IMR-90 (cell line): ENCODE measurements at regions not wholly inside any gene's neighbourhood (a gene's known extent, or its start where the extent isn't known, plus 50 kb on each side); places are given as distances from the start of the nearest gene placed in this dataset.

Source experiments
- ATAC-seq: fragments of 200-7000 bp; cut with Tn5 transposase; 2 replicates; pipeline ENCODE4 v1.9.1; 2020; ENCODE audit warnings: low read depth, mild to moderate bottlenecking, moderate library complexity
- BruUV-seq: library from RNA; stranded (reverse); fragments of 400-500 nt; replicated peaks from 2 replicates; lab custom pipeline; 2021; lab: Mats Ljungman, UMichigan
- CTCF ChIA-PET: fragments of 300-600 bp; formaldehyde crosslinking; extraction: SDS; loops from one replicate; lab custom pipeline; 2021; ENCODE audit warnings: antibody characterized with exemption; lab: Yijun Ruan, JAX
- POLR2A ChIA-PET: fragments of 300-600 bp; sonication (Branson Sonifier 250); formaldehyde crosslinking; loops from one replicate; lab custom pipeline; 2022; ENCODE audit warnings: antibody characterized with exemption; ENCODE audit not compliant: unreplicated experiment; lab: Charles Lee
- DNase-seq: peaks from one replicate; pipeline ENCODE4 v3.0.0; 2013
- H2AFZ ChIP-seq: replicated peaks from 2 replicates; pipeline ENCODE3; 2013; ENCODE audit warnings: low read length, mild to moderate bottlenecking; ENCODE audit not compliant: poor library complexity
- H2AK5ac ChIP-seq: 2 replicates; pipeline ENCODE4 v1.6.1; 2013; ENCODE audit warnings: low read depth, low read length, inconsistent platforms
- H2AK9ac ChIP-seq: replicated peaks from 2 replicates; pipeline ENCODE3; 2013; ENCODE audit warnings: mild to moderate bottlenecking, low read depth, low read length, moderate library complexity; ENCODE audit not compliant: poor library complexity
- H2BK120ac ChIP-seq: 2 replicates; pipeline ENCODE4 v1.6.1; 2013; ENCODE audit warnings: low read depth, low read length, inconsistent platforms
- H2BK15ac ChIP-seq: 3 replicates; pipeline ENCODE4 v1.6.1; 2013; ENCODE audit warnings: low read depth, low read length, inconsistent platforms
- H2BK20ac ChIP-seq: 2 replicates; pipeline ENCODE4 v1.6.1; 2013; ENCODE audit warnings: low read depth, mild to moderate bottlenecking, inconsistent platforms, low read length, moderate library complexity
- H2BK5ac ChIP-seq: 2 replicates; pipeline ENCODE4 v1.6.1; 2013; ENCODE audit warnings: mild to moderate bottlenecking, low read depth, low read length, inconsistent platforms; ENCODE audit not compliant: poor library complexity, severe bottlenecking
- H3K14ac ChIP-seq: replicated peaks from 2 replicates; pipeline ENCODE4 v1.6.1; 2013; ENCODE audit warnings: low read depth, low read length, inconsistent platforms
- H3K18ac ChIP-seq: 2 replicates; pipeline ENCODE4 v1.6.1; 2013; ENCODE audit warnings: low read depth, low read length, control low read depth
- H3K23ac ChIP-seq: 2 replicates; pipeline ENCODE4 v1.6.1; 2013; ENCODE audit warnings: low read depth, low read length, inconsistent platforms
- H3K27ac ChIP-seq: 2 replicates; pipeline ENCODE4 v1.5.1; 2013; ENCODE audit warnings: mild to moderate bottlenecking, control low read depth, low read length; ENCODE audit not compliant: insufficient read depth
- H3K27me3 ChIP-seq: 2 replicates; pipeline ENCODE4 v1.6.1; 2013; ENCODE audit warnings: low read length; ENCODE audit not compliant: control insufficient read depth, insufficient read depth
- H3K36me3 ChIP-seq: 2 replicates; pipeline ENCODE4 v1.6.1; 2013; ENCODE audit warnings: low read length, mixed read lengths; ENCODE audit not compliant: control insufficient read depth, insufficient read depth
- H3K4ac ChIP-seq: 2 replicates; pipeline ENCODE4 v1.6.1; 2013; ENCODE audit warnings: low read depth, low read length, inconsistent platforms
- H3K4me1 ChIP-seq: 2 replicates; pipeline ENCODE4 v1.6.1; 2013; ENCODE audit warnings: low read length, mixed read lengths; ENCODE audit not compliant: control insufficient read depth, insufficient read depth
- H3K4me2 ChIP-seq: 2 replicates; pipeline ENCODE4 v1.6.1; 2013; ENCODE audit warnings: low read depth, mild to moderate bottlenecking, control low read depth, low read length, moderate library complexity
- H3K4me3 ChIP-seq: 2 replicates; pipeline ENCODE4 v1.5.1; 2013; ENCODE audit warnings: low read depth, mild to moderate bottlenecking, control low read depth, low read length, moderate library complexity; ENCODE audit not compliant: insufficient read depth
- H3K56ac ChIP-seq: 2 replicates; pipeline ENCODE4 v1.6.1; 2013; ENCODE audit warnings: low read length, inconsistent platforms; ENCODE audit not compliant: insufficient read depth; ENCODE audit errors: extremely low read depth
- H3K79me1 ChIP-seq, 2 experiments: 2 replicates each; pipeline ENCODE4 v1.6.1; 2013; ENCODE audit warnings: low read length in 2 of 2, inconsistent platforms in 1 of 2, low read depth in 1 of 2
- H3K9ac ChIP-seq: 2 replicates; pipeline ENCODE4 v1.6.1; 2013; ENCODE audit warnings: low read depth, low read length, control low read depth
- H3K9me1 ChIP-seq: 2 replicates; pipeline ENCODE4 v1.6.1; 2013; ENCODE audit warnings: low read length, inconsistent platforms; ENCODE audit not compliant: insufficient read depth
- H3K9me3 ChIP-seq: 2 replicates; pipeline ENCODE4 v1.6.1; 2013; ENCODE audit warnings: low read length; ENCODE audit not compliant: control insufficient read depth, insufficient read depth
- H4K20me1 ChIP-seq: 2 replicates; pipeline ENCODE4 v1.6.1; 2013; ENCODE audit warnings: low read length, inconsistent platforms; ENCODE audit not compliant: insufficient read depth
- H4K5ac ChIP-seq: 2 replicates; pipeline ENCODE4 v1.6.1; 2013; ENCODE audit warnings: mild to moderate bottlenecking, low read depth, low read length, control low read depth
- H4K8ac ChIP-seq, 2 experiments: 2 replicates each; pipeline ENCODE4 v1.6.1; 2013; ENCODE audit warnings: low read depth in 2 of 2, low read length in 2 of 2, control low read depth in 1 of 2, inconsistent platforms in 1 of 2
- H4K91ac ChIP-seq: 2 replicates; pipeline ENCODE4 v1.6.1; 2013; ENCODE audit warnings: low read depth, low read length, inconsistent platforms; ENCODE audit not compliant: insufficient read depth
- BHLHE40 ChIP-seq: fragments of 150-350 bp; IDR thresholded peaks from 2 replicates; pipeline ENCODE4 v1.6.1; 2016; ENCODE audit warnings: mild to moderate bottlenecking, low read depth, low read length
- FOS ChIP-seq: fragments of 150-350 bp; IDR thresholded peaks from 2 replicates; pipeline ENCODE4 v1.6.1; 2016; ENCODE audit warnings: low read depth, low read length
- MAFK ChIP-seq: IDR thresholded peaks from 2 replicates; pipeline ENCODE4 v1.6.1; 2012; ENCODE audit warnings: low read depth, low read length, improper control_type of control experiment
- MAZ ChIP-seq: IDR thresholded peaks from 2 replicates; pipeline ENCODE4 v1.6.1; 2012; ENCODE audit warnings: low read depth, mild to moderate bottlenecking, low read length, improper control_type of control experiment, moderate library complexity, borderline replicate concordance
- NFE2L2 ChIP-seq: fragments of 150-350 bp; IDR thresholded peaks from 2 replicates; pipeline ENCODE4 v1.6.1; 2016; ENCODE audit warnings: low read depth, mild to moderate bottlenecking, low read length
- RAD21 ChIP-seq: IDR thresholded peaks from 2 replicates; pipeline ENCODE4 v1.6.1; 2012; ENCODE audit warnings: low read length, improper control_type of control experiment
- RCOR1 ChIP-seq: IDR thresholded peaks from 2 replicates; pipeline ENCODE4 v1.6.1; 2012; ENCODE audit warnings: mild to moderate bottlenecking, low read length, improper control_type of control experiment; ENCODE audit not compliant: insufficient replicate concordance
- USF2 ChIP-seq: fragments of 150-350 bp; IDR thresholded peaks from 2 replicates; pipeline ENCODE4 v1.6.1; 2017; ENCODE audit warnings: mild to moderate bottlenecking, antibody characterized with exemption, low read length, low read depth
- WGBS, 2 experiments: methylation state at CpG; one replicate each; pipeline versions ENCODE4 v1.1.5 to v1.1.7; 2013; ENCODE audit warnings: missing lambda C conversion rate in 2 of 2; ENCODE audit not compliant: insufficient read length in 1 of 2; ENCODE audit errors: extremely low coverage in 2 of 2; 5-methylcytosine and 5-hydroxymethylcytosine counted together
- dilution Hi-C: fragments of 300-500 bp; cut with HindIII; formaldehyde crosslinking; loops from one replicate; pipeline ENCODE4 v1.14.3; 2018; ENCODE audit warnings: low sequenced_read_pairs; ENCODE audit not compliant: unreplicated experiment
- in situ Hi-C: fragments of 300-500 bp; cut with MboI; formaldehyde crosslinking; loops from 3 replicates; pipeline ENCODE4 v1.14.3; 2019; ENCODE audit warnings: low sequenced_read_pairs, inconsistent platforms, mixed read lengths
- intact Hi-C: fragments of 100-400 bp; cut with micrococcal nuclease; formaldehyde crosslinking; loops from 2 replicates; pipeline ENCODE4 v1.10.0; 2022

GRCh38 chr6:121581327-121581726 lies 145.9 kb downstream of the GJA1 start:
- Histone ChIP-seq H2AK5ac (no peak overlapping the region), H2AK9ac (no peak overlapping the region), H2BK5ac (no peak overlapping the region), H2AFZ (no peak overlapping the region), H3K4ac (no peak overlapping the region), H3K27me3 (no peaks in the 10 kb centered on the region), H3K9ac (no peak overlapping the region), H3K56ac (no peak overlapping the region), H3K36me3 (no peaks in the 10 kb centered on the region), H4K5ac (no peak overlapping the region), H4K20me1 (no peaks in the 10 kb centered on the region), H4K91ac (no peak overlapping the region), H4K8ac (no peak overlapping the region), H2BK20ac (no peak overlapping the region), H3K23ac (no peak overlapping the region), H2BK120ac (no peak overlapping the region), H3K14ac (no peak overlapping the region), H3K18ac (no peak overlapping the region; the same call in 1 of the 2 replicates), H3K4me1 (peaks cover 5% of the 10 kb centered on the region; the same call in 1 of the 2 replicates), H3K4me3 (no peak overlapping the region), H3K27ac (no peak overlapping the region), H3K79me1 (no peaks in the 10 kb centered on the region), H3K9me1 (peaks cover 3% of the 10 kb centered on the region; the same call in 1 of the 2 replicates), H3K9me3 (no peaks in the 10 kb centered on the region), H2BK15ac (no peak overlapping the region), H3K4me2 (no peak overlapping the region)
- CTCF ChIA-PET: no interaction called here
- ATAC-seq (no peak), DNase-seq (no peak)
- in situ Hi-C loops: no loop called here
- intact Hi-C loops: loop anchor here (10.0 kb wide), 1 partner anchor 453 kb away; no protein-coding TSS in a partner anchor
- dilution Hi-C loops: no loop called here
- WGBS, 2 experiments: no CpG with 5 or more reads among the region's 2 CpGs
- no peak for TF ChIP-seq USF2
- no peak for TF ChIP-seq MAFK
- no peak for TF ChIP-seq NFE2L2
- TF ChIP-seq BHLHE40: no peak
- no peak for TF ChIP-seq MAZ
- no peak for TF ChIP-seq FOS
- no peak for TF ChIP-seq RAD21
- no peak for TF ChIP-seq RCOR1
- no TSS peak for BruUV-seq
- POLR2A ChIA-PET: no interaction called here
